ENCODE measurements at regions not wholly inside any gene's neighbourhood (a gene's known extent, or its start where the extent isn't known, plus 50 kb on each side); places are given as distances from the start of the nearest gene placed in this dataset.

GRCh38 chr4:129355516-129355915 lies 259.6 kb downstream of the C4orf33 start:
- H3K56ac ChIP-seq (ENCODE audit: extremely low read depth, insufficient read depth, low read length) = no peak overlapping the region

More at GRCh38 chr4:129355516-129355915, 259.6 kb downstream of the C4orf33 start:
- Histone ChIP-seq H3K36me3 (ENCODE audit: control insufficient read depth, insufficient read depth, low read length) (no peaks in the 10 kb centered on the region), H3K9ac (ENCODE audit: low read depth, low read length) (no peak overlapping the region), H3K79me1 (ENCODE audit: low read depth in 1 of 2, low read length in 2 of 2) (no peaks in the 10 kb centered on the region), H3K4me3 (ENCODE audit: insufficient read depth, low read depth, low read length) (no peak overlapping the region), H4K20me1 (ENCODE audit: insufficient read depth, low read length) (no peaks in the 10 kb centered on the region), H3K4me1 (ENCODE audit: control insufficient read depth, insufficient read depth, low read length) (no peaks in the 10 kb centered on the region), H2AFZ (replicated peaks; ENCODE audit: low read length, poor library complexity) (no peak overlapping the region), H4K5ac (ENCODE audit: low read depth, low read length) (no peak overlapping the region), H2AK5ac (ENCODE audit: low read depth, low read length) (no peak overlapping the region), H3K4me2 (ENCODE audit: low read depth, low read length) (no peak overlapping the region), H3K18ac (ENCODE audit: low read depth, low read length) (no peak overlapping the region), H3K27ac (ENCODE audit: insufficient read depth, low read length) (no peak overlapping the region), H2AK9ac (replicated peaks; ENCODE audit: low read depth, low read length, poor library complexity) (no peak overlapping the region), H3K27me3 (ENCODE audit: control insufficient read depth, insufficient read depth, low read length) (peaks cover 10% of the 10 kb centered on the region), H2BK5ac (ENCODE audit: low read depth, low read length, poor library complexity, severe bottlenecking) (no peak overlapping the region), H3K9me3 (ENCODE audit: control insufficient read depth, insufficient read depth, low read length) (no peaks in the 10 kb centered on the region), H2BK15ac (ENCODE audit: low read depth, low read length) (no peak overlapping the region), H2BK120ac (ENCODE audit: low read depth, low read length) (no peak overlapping the region), H4K8ac (ENCODE audit: low read depth in 2 of 2, low read length in 2 of 2) (no peak overlapping the region), H3K9me1 (ENCODE audit: insufficient read depth, low read length) (no peaks in the 10 kb centered on the region), H4K91ac (ENCODE audit: insufficient read depth, low read depth, low read length) (no peak overlapping the region), H3K23ac (ENCODE audit: low read depth, low read length) (no peak overlapping the region), H3K4ac (ENCODE audit: low read depth, low read length) (no peak overlapping the region), H3K14ac (replicated peaks; ENCODE audit: low read depth, low read length) (no peak overlapping the region), H2BK20ac (ENCODE audit: low read depth, low read length) (no peak overlapping the region)
- CTCF ChIA-PET = no interaction called here
- POLR2A ChIA-PET (ENCODE audit: unreplicated experiment) = no interaction called here
- WGBS, 2 experiments (ENCODE audit: extremely low coverage in 2 of 2, insufficient read length in 1 of 2) = no CpG with 5 or more reads among the region's 4 CpGs
- no TSS peak for BruUV-seq (replicated peaks)
- ATAC-seq (ENCODE audit: low read depth) (no peak), DNase-seq (no peak)
- in situ Hi-C loops (cut with MboI; ENCODE audit: low sequenced_read_pairs) (no loop called here), intact Hi-C loops (cut with micrococcal nuclease) (no loop called here), dilution Hi-C loops (cut with HindIII; ENCODE audit: low sequenced_read_pairs, unreplicated experiment) (no loop called here)
- TF ChIP-seq CTCF (conservative IDR thresholded peaks at IDR 0.05; ENCODE audit: low read depth, low read length) = no peak
- TF ChIP-seq FOS (IDR thresholded peaks at IDR 0.05; ENCODE audit: low read depth, low read length) = no peak
- no peak for TF ChIP-seq RCOR1 (IDR thresholded peaks at IDR 0.05; ENCODE audit: insufficient replicate concordance, low read length)
- no peak for TF ChIP-seq RFX5 (IDR thresholded peaks at IDR 0.05; ENCODE audit: low read depth, low read length)
- TF ChIP-seq NFE2L2 (IDR thresholded peaks at IDR 0.05; ENCODE audit: low read depth, low read length) = no peak
- TF ChIP-seq RAD21 (IDR thresholded peaks at IDR 0.05; ENCODE audit: low read length) = no peak
- no peak for TF ChIP-seq MXI1 (IDR thresholded peaks at IDR 0.05; ENCODE audit: borderline replicate concordance, low read depth, low read length)
- TF ChIP-seq SMC3 (IDR thresholded peaks at IDR 0.05; ENCODE audit: low read depth, low read length) = no peak
- no peak for TF ChIP-seq MAFK (IDR thresholded peaks at IDR 0.05; ENCODE audit: low read depth, low read length)
- no peak for TF ChIP-seq CHD1 (IDR thresholded peaks at IDR 0.05; ENCODE audit: low read depth, low read length)
- no peak for TF ChIP-seq ELK1 (IDR thresholded peaks at IDR 0.05; ENCODE audit: borderline replicate concordance, low read depth, low read length)
- no peak for TF ChIP-seq POLR2A (IDR thresholded peaks at IDR 0.05; ENCODE audit: low read depth, low read length)
- TF ChIP-seq MAZ (IDR thresholded peaks at IDR 0.05; ENCODE audit: borderline replicate concordance, low read depth, low read length) = no peak
- no peak for TF ChIP-seq USF2 (IDR thresholded peaks at IDR 0.05; ENCODE audit: low read depth, low read length)
- no peak for TF ChIP-seq BHLHE40 (IDR thresholded peaks at IDR 0.05; ENCODE audit: low read depth, low read length)
- TF ChIP-seq CEBPB (IDR thresholded peaks at IDR 0.05; ENCODE audit: low read depth, low read length) = no peak

All from IMR-90 (cell line).